ENCODE measurements at regions not wholly inside any gene's neighbourhood (a gene's known extent, or its start where the extent isn't known, plus 50 kb on each side); places are given as distances from the start of the nearest gene placed in this dataset.

- TF ChIP-seq CTCF (IDR thresholded peaks at IDR 0.05), result no peak
- TF ChIP-seq POLR2AphosphoS5 (IDR thresholded peaks at IDR 0.05; ENCODE audit: low read depth, low read length), result no peak
- no peak for TF ChIP-seq REST (IDR thresholded peaks at IDR 0.05; ENCODE audit: insufficient read depth in 1 of 2, low read depth in 2 of 2, low read length in 1 of 2)
- no peak for TF ChIP-seq TCF7L2 (IDR thresholded peaks at IDR 0.05; ENCODE audit: low read depth, low read length)
- no peak for TF ChIP-seq SIN3A (IDR thresholded peaks at IDR 0.05; ENCODE audit: borderline replicate concordance, insufficient read depth, low read depth, low read length)
Observed at GRCh38 chr21:21957490-21957889, 959.3 kb downstream of the NCAM2 start.

Data from Panc1 (cell line).